Osteoblast (primary cell): ENCODE measurements at regions not wholly inside any gene's neighbourhood (a gene's known extent, or its start where the extent isn't known, plus 50 kb on each side); places are given as distances from the start of the nearest gene placed in this dataset.

Source experiments
- DNase-seq: peaks from one replicate; pipeline ENCODE4 v3.0.0; 2011; ENCODE audit warnings: low spot score, mixed read lengths; ENCODE audit not compliant: insufficient read length; ENCODE audit errors: missing footprints
- H2AFZ ChIP-seq: 2 replicates; pipeline ENCODE4 v1.6.0; 2011; ENCODE audit warnings: mild to moderate bottlenecking, low read length
- H3K27ac ChIP-seq: 2 replicates; pipeline ENCODE4 v1.5.1; 2011; ENCODE audit warnings: mild to moderate bottlenecking, low read depth, low read length, moderate library complexity
- H3K27me3 ChIP-seq: 2 replicates; pipeline ENCODE4 v1.6.0; 2012; ENCODE audit warnings: mild to moderate bottlenecking, control low read depth, inconsistent platforms, low read length, moderate library complexity; ENCODE audit not compliant: insufficient read depth
- H3K36me3 ChIP-seq: 2 replicates; pipeline ENCODE4 v1.5.1; 2011; ENCODE audit warnings: mild to moderate bottlenecking, low read length, control low read depth, moderate library complexity; ENCODE audit not compliant: insufficient read depth
- H3K4me1 ChIP-seq: 2 replicates; pipeline ENCODE4 v1.5.1; 2011; ENCODE audit warnings: mild to moderate bottlenecking, low read length, control low read depth, moderate library complexity; ENCODE audit not compliant: insufficient read depth
- H3K4me2 ChIP-seq: 2 replicates; pipeline ENCODE4 v1.6.0; 2011; ENCODE audit warnings: mild to moderate bottlenecking, low read length; ENCODE audit not compliant: insufficient read depth
- H3K4me3 ChIP-seq: fragments of 200-600 bp; sonication (generic); 3 replicates; pipeline ENCODE4 v1.5.1; 2012; ENCODE audit warnings: mild to moderate bottlenecking, low read length, inconsistent platforms; ENCODE audit not compliant: insufficient read depth
- H3K79me2 ChIP-seq: 2 replicates; pipeline ENCODE4 v1.6.0; 2012; ENCODE audit warnings: mild to moderate bottlenecking, low read length, control low read depth, inconsistent platforms; ENCODE audit not compliant: insufficient read depth
- H3K9me3 ChIP-seq: 2 replicates; pipeline ENCODE4 v1.5.1; 2011; ENCODE audit warnings: low read depth, low read length, control low read depth
- H4K20me1 ChIP-seq: 2 replicates; pipeline ENCODE4 v1.6.0; 2012; ENCODE audit warnings: mild to moderate bottlenecking, low read length, control low read depth; ENCODE audit not compliant: insufficient read depth
- CTCF ChIP-seq: IDR thresholded peaks from 2 replicates; pipeline ENCODE4 v1.5.1; 2011; ENCODE audit warnings: mild to moderate bottlenecking, low read depth, low read length, moderate library complexity; ENCODE audit errors: extremely low read depth

GRCh38 chr20:43293068-43293786 is 103.5 kb upstream of the PTPRT start:
- Histone ChIP-seq H3K79me2 (no peaks in the 10 kb centered on the region), H3K27me3 (no peaks in the 10 kb centered on the region), H3K4me2 (no peak overlapping the region), H3K9me3 (no peaks in the 10 kb centered on the region), H3K36me3 (no peaks in the 10 kb centered on the region), H3K27ac (no peak overlapping the region), H3K4me3 (no peak overlapping the region), H3K4me1 (no peaks in the 10 kb centered on the region), H2AFZ (no peak overlapping the region), H4K20me1 (no peaks in the 10 kb centered on the region)
- no peak for TF ChIP-seq CTCF
- no peak for DNase-seq

GRCh38 chr20:43292222-43292621 is 102.5 kb upstream of the PTPRT start:
- no peak overlapping the region for H3K4me2 ChIP-seq
- no peak overlapping the region for H3K27ac ChIP-seq
- no peak overlapping the region for H3K4me3 ChIP-seq
- H2AFZ ChIP-seq: no peak overlapping the region
- DNase-seq: no peak
- no peaks in the 10 kb centered on the region for H3K9me3 ChIP-seq
- no peak for TF ChIP-seq CTCF
- no peaks in the 10 kb centered on the region for H3K4me1 ChIP-seq
- H3K79me2 ChIP-seq: no peaks in the 10 kb centered on the region
- no peaks in the 10 kb centered on the region for H3K27me3 ChIP-seq
- H4K20me1 ChIP-seq: no peaks in the 10 kb centered on the region
- no peaks in the 10 kb centered on the region for H3K36me3 ChIP-seq

GRCh38 chr20:43287637-43288036 is 97.9 kb upstream of the PTPRT start:
- Histone ChIP-seq H3K27me3 (no peaks in the 10 kb centered on the region), H3K4me1 (no peaks in the 10 kb centered on the region), H2AFZ (no peak overlapping the region), H3K36me3 (no peaks in the 10 kb centered on the region), H3K9me3 (no peaks in the 10 kb centered on the region), H3K4me3 (no peak overlapping the region), H3K27ac (no peak overlapping the region), H3K4me2 (no peak overlapping the region), H3K79me2 (no peaks in the 10 kb centered on the region), H4K20me1 (no peaks in the 10 kb centered on the region)
- TF ChIP-seq CTCF: no peak
- DNase-seq: no peak

GRCh38 chr20:43285170-43285569 is 95.5 kb upstream of the PTPRT start:
- Histone ChIP-seq H4K20me1 (no peaks in the 10 kb centered on the region), H3K27me3 (no peaks in the 10 kb centered on the region), H3K27ac (no peak overlapping the region), H3K4me3 (no peak overlapping the region), H3K36me3 (no peaks in the 10 kb centered on the region), H2AFZ (no peak overlapping the region), H3K4me1 (no peaks in the 10 kb centered on the region), H3K9me3 (no peaks in the 10 kb centered on the region), H3K4me2 (no peak overlapping the region), H3K79me2 (no peaks in the 10 kb centered on the region)
- no peak for TF ChIP-seq CTCF
- DNase-seq: no peak
